DOHH2 (cell line): ENCODE measurements at regions not wholly inside any gene's neighbourhood (a gene's known extent, or its start where the extent isn't known, plus 50 kb on each side); places are given as distances from the start of the nearest gene placed in this dataset.

Experiments used
- H3F3A ChIP-seq: fragments of 200-600 bp; sonication (generic), shearing (Covaris generic); 2 replicates; pipeline ENCODE4 v1.6.0; 2016; ENCODE audit warnings: antibody characterized with exemption, mild to moderate bottlenecking; ENCODE audit not compliant: control insufficient read depth, insufficient read depth
- H3K27ac ChIP-seq: fragments of 200-600 bp; sonication (generic); 2 replicates; pipeline ENCODE4 v1.5.1; 2014; ENCODE audit warnings: low read depth, mild to moderate bottlenecking, low read length, moderate library complexity
- H3K27me3 ChIP-seq: fragments of 200-600 bp; sonication (generic); 2 replicates; pipeline ENCODE4 v1.6.1; 2014; ENCODE audit warnings: mild to moderate bottlenecking, low read length, mixed read lengths; ENCODE audit not compliant: control insufficient read depth
- H3K36me3 ChIP-seq: fragments of 200-600 bp; sonication (generic); 2 replicates; pipeline ENCODE4 v1.6.1; 2014; ENCODE audit warnings: mild to moderate bottlenecking, low read length, moderate library complexity, mixed read lengths; ENCODE audit not compliant: control insufficient read depth
- H3K4me1 ChIP-seq: fragments of 200-600 bp; sonication (generic); 2 replicates; pipeline ENCODE4 v1.6.1; 2014; ENCODE audit warnings: mild to moderate bottlenecking, low read length, mixed read lengths; ENCODE audit not compliant: control insufficient read depth
- H3K4me2 ChIP-seq: fragments of 200-600 bp; sonication (generic); 2 replicates; pipeline ENCODE4 v1.6.0; 2014; ENCODE audit warnings: mild to moderate bottlenecking, low read length, moderate library complexity
- H3K4me3 ChIP-seq: fragments of 200-600 bp; sonication (generic); 2 replicates; pipeline ENCODE4 v1.5.1; 2014; ENCODE audit warnings: mild to moderate bottlenecking, low read length, mixed read lengths
- H3K79me2 ChIP-seq: fragments of 200-600 bp; sonication (generic); 2 replicates; pipeline ENCODE4 v1.6.1; 2014; ENCODE audit warnings: mild to moderate bottlenecking, low read length, mixed read lengths; ENCODE audit not compliant: control insufficient read depth
- H3K9me2 ChIP-seq: fragments of 200-600 bp; sonication (generic); replicated peaks from 2 replicates; pipeline ENCODE4 v1.6.1; 2014; ENCODE audit warnings: mild to moderate bottlenecking, low read length, mixed read lengths; ENCODE audit not compliant: control insufficient read depth
- H3K9me3 ChIP-seq: fragments of 200-600 bp; sonication (generic); 2 replicates; pipeline ENCODE4 v1.6.1; 2014; ENCODE audit warnings: antibody characterized with exemption, low read length, mixed read lengths; ENCODE audit not compliant: control insufficient read depth, insufficient read depth
- H4K20me1 ChIP-seq: fragments of 200-600 bp; sonication (generic); 2 replicates; pipeline ENCODE4 v1.6.0; 2014; ENCODE audit warnings: low read depth, mild to moderate bottlenecking, antibody characterized with exemption, low read length, moderate library complexity; ENCODE audit not compliant: control insufficient read depth, insufficient read depth
- EZH2phosphoT487 ChIP-seq: fragments of 200-600 bp; sonication (generic); IDR thresholded peaks from 2 replicates; pipeline ENCODE4 v1.6.1; 2017; ENCODE audit warnings: borderline replicate concordance, mild to moderate bottlenecking, antibody characterized with exemption, low read length, moderate library complexity, mixed read lengths
- TF ChIP-seq, protein P1 (sequence below): fragments of 200-600 bp; sonication (generic); IDR thresholded peaks from one replicate; pipeline ENCODE4 v1.5.1; 2014; ENCODE audit warnings: antibody characterized with exemption, mild to moderate bottlenecking, low read depth, low read length; ENCODE audit not compliant: poor library complexity, severe bottlenecking

- H3K4me3 ChIP-seq, result no peak overlapping the region
- no peaks in the 10 kb centered on the region for H3K36me3 ChIP-seq
- H3K9me2 ChIP-seq, result no peaks in the 10 kb centered on the region
- no peaks in the 10 kb centered on the region for H3F3A ChIP-seq
- no peaks in the 10 kb centered on the region for H3K27me3 ChIP-seq
- no peaks in the 10 kb centered on the region for H3K79me2 ChIP-seq
- no peaks in the 10 kb centered on the region for H3K4me1 ChIP-seq
- H3K9me3 ChIP-seq, result no peaks in the 10 kb centered on the region
- H3K4me2 ChIP-seq, result no peak overlapping the region
- H3K27ac ChIP-seq, result no peak overlapping the region
- TF ChIP-seq EZH2phosphoT487, result no peak
- TF ChIP-seq, protein P1, sequence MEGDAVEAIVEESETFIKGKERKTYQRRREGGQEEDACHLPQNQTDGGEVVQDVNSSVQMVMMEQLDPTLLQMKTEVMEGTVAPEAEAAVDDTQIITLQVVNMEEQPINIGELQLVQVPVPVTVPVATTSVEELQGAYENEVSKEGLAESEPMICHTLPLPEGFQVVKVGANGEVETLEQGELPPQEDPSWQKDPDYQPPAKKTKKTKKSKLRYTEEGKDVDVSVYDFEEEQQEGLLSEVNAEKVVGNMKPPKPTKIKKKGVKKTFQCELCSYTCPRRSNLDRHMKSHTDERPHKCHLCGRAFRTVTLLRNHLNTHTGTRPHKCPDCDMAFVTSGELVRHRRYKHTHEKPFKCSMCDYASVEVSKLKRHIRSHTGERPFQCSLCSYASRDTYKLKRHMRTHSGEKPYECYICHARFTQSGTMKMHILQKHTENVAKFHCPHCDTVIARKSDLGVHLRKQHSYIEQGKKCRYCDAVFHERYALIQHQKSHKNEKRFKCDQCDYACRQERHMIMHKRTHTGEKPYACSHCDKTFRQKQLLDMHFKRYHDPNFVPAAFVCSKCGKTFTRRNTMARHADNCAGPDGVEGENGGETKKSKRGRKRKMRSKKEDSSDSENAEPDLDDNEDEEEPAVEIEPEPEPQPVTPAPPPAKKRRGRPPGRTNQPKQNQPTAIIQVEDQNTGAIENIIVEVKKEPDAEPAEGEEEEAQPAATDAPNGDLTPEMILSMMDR, result no peak
- no peaks in the 10 kb centered on the region for H4K20me1 ChIP-seq
Observed at GRCh38 chr9:88814577-88814976, 176.7 kb upstream of the S1PR3 start.

DNA sequence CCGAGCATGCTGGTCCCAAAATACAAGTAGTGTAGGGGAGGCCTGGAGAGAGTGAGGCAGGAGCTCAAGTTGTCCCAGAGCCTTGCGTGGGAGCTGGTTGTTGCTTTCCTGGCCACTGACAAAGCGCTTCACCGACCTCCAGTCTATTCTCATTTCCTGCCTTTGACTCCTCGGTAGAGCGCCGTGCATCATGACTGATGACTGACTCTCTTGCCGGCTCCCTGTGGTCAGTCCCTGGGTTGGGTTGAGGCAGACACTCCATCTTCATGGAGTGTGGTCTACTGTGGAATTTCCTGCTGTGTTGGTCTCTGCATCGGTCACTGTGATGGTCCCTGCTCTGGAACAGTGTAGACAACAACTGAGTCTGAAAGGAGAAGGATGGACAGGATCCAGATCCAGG lies 175.1 kb upstream of the S1PR3 start:
- H3K79me2 ChIP-seq, result no peaks in the 10 kb centered on the region
- H3K4me2 ChIP-seq, result no peak overlapping the region
- H3F3A ChIP-seq, result no peaks in the 10 kb centered on the region
- H4K20me1 ChIP-seq, result no peaks in the 10 kb centered on the region
- no peak overlapping the region for H3K27ac ChIP-seq
- H3K4me3 ChIP-seq, result no peak overlapping the region
- no peaks in the 10 kb centered on the region for H3K36me3 ChIP-seq
- no peaks in the 10 kb centered on the region for H3K4me1 ChIP-seq
- no peaks in the 10 kb centered on the region for H3K9me2 ChIP-seq
- H3K9me3 ChIP-seq, result no peaks in the 10 kb centered on the region
- no peaks in the 10 kb centered on the region for H3K27me3 ChIP-seq
- TF ChIP-seq EZH2phosphoT487, result no peak
- TF ChIP-seq, protein P1, result no peak

- no peaks in the 10 kb centered on the region for H3K27me3 ChIP-seq
- TF ChIP-seq EZH2phosphoT487, result no peak
- TF ChIP-seq, protein P1, result no peak
- no peaks in the 10 kb centered on the region for H4K20me1 ChIP-seq
- no peaks in the 10 kb centered on the region for H3F3A ChIP-seq
- no peaks in the 10 kb centered on the region for H3K9me2 ChIP-seq
- H3K4me3 ChIP-seq, result no peak overlapping the region
- H3K79me2 ChIP-seq, result no peaks in the 10 kb centered on the region
- no peaks in the 10 kb centered on the region for H3K4me1 ChIP-seq
- H3K27ac ChIP-seq, result no peak overlapping the region
- no peaks in the 10 kb centered on the region for H3K36me3 ChIP-seq
- no peaks in the 10 kb centered on the region for H3K9me3 ChIP-seq
- H3K4me2 ChIP-seq, result no peak overlapping the region
Observed at GRCh38 chr9:88816591-88816990, 174.7 kb upstream of the S1PR3 start.

GRCh38 chr9:88817628-88818027 lies 173.6 kb upstream of the S1PR3 start:
- no peaks in the 10 kb centered on the region for H3K4me1 ChIP-seq
- H3K4me2 ChIP-seq, result no peak overlapping the region
- TF ChIP-seq EZH2phosphoT487, result no peak
- TF ChIP-seq, protein P1, result no peak
- H3K27ac ChIP-seq, result no peak overlapping the region
- no peaks in the 10 kb centered on the region for H3K79me2 ChIP-seq
- H4K20me1 ChIP-seq, result no peaks in the 10 kb centered on the region
- H3K4me3 ChIP-seq, result no peak overlapping the region
- no peaks in the 10 kb centered on the region for H3K9me2 ChIP-seq
- no peaks in the 10 kb centered on the region for H3K27me3 ChIP-seq
- no peaks in the 10 kb centered on the region for H3K9me3 ChIP-seq
- H3K36me3 ChIP-seq, result no peaks in the 10 kb centered on the region
- H3F3A ChIP-seq, result no peaks in the 10 kb centered on the region
